ENCODE measurements at regions not wholly inside any gene's neighbourhood (a gene's known extent, or its start where the extent isn't known, plus 50 kb on each side); places are given as distances from the start of the nearest gene placed in this dataset.

DNA sequence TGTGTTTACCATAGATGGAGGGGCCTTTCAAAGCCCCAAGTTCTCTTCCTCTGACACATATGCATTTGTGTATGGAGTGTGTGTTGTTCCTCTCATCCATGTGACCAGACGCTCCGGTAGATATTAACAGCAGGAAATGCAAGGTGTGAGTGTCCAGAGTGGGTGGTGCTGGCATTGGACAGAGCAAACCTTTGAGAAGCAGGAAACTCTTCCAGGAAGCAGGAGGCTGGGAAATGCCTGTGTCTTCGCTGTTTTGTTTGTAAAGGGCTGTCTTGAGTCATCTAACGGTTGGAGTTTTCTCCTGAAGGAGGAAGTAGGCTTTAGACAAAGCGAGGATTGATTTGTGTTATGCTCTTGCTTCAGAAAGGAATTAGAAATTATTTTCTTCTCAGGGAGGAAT is 370.9 kb downstream of the PLK2 start:
- TF ChIP-seq, protein P1, sequence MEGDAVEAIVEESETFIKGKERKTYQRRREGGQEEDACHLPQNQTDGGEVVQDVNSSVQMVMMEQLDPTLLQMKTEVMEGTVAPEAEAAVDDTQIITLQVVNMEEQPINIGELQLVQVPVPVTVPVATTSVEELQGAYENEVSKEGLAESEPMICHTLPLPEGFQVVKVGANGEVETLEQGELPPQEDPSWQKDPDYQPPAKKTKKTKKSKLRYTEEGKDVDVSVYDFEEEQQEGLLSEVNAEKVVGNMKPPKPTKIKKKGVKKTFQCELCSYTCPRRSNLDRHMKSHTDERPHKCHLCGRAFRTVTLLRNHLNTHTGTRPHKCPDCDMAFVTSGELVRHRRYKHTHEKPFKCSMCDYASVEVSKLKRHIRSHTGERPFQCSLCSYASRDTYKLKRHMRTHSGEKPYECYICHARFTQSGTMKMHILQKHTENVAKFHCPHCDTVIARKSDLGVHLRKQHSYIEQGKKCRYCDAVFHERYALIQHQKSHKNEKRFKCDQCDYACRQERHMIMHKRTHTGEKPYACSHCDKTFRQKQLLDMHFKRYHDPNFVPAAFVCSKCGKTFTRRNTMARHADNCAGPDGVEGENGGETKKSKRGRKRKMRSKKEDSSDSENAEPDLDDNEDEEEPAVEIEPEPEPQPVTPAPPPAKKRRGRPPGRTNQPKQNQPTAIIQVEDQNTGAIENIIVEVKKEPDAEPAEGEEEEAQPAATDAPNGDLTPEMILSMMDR (IDR thresholded peaks at IDR 0.05): no peak
- no peak for TF ChIP-seq POLR2A (IDR thresholded peaks at IDR 0.05)
